Uterus (tissue), 2 donors: ENCODE measurements at regions not wholly inside any gene's neighbourhood (a gene's known extent, or its start where the extent isn't known, plus 50 kb on each side); places are given as distances from the start of the nearest gene placed in this dataset.

ENCODE experiments used
- POLR2A ChIP-seq, 2 donors: fragments of 450-650 bp; IDR thresholded peaks; one replicate each; pipeline ENCODE4 v1.6.1; 2016; ENCODE audit warnings: antibody characterized with exemption in 2 of 2, mild to moderate bottlenecking in 1 of 2, moderate library complexity in 1 of 2
- TF ChIP-seq, protein P1 (sequence below), 4 experiments: fragments of 200-600 bp in 2 of 4; fragments of 450-650 bp in 2 of 4; sonication (generic) in 2 of 4; IDR thresholded peaks; one replicate each; pipeline ENCODE4 v1.5.1; 2016 to 2019; ENCODE audit warnings: antibody characterized with exemption in 4 of 4, mild to moderate bottlenecking in 2 of 4, moderate library complexity in 1 of 4

DNA sequence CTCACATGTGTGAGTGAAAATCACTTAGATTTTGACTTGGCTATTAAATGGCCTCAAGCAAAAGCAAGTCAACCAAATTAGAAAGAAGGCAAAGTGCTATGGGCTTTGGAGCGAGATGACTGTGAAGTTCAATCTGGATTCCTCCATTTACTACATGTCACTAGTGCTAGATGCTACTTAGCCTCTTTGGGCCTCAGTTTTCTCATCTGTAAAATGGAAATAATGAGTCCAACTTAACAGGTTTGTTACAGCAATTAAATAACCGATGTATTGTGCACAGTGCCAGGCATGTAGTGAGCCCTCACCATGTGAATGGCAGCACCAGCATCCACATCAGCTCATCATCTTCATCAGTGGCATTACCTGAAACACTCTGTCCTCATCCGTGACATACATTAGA lies 376.3 kb downstream of the MTX2 start:
- TF ChIP-seq, protein P1, sequence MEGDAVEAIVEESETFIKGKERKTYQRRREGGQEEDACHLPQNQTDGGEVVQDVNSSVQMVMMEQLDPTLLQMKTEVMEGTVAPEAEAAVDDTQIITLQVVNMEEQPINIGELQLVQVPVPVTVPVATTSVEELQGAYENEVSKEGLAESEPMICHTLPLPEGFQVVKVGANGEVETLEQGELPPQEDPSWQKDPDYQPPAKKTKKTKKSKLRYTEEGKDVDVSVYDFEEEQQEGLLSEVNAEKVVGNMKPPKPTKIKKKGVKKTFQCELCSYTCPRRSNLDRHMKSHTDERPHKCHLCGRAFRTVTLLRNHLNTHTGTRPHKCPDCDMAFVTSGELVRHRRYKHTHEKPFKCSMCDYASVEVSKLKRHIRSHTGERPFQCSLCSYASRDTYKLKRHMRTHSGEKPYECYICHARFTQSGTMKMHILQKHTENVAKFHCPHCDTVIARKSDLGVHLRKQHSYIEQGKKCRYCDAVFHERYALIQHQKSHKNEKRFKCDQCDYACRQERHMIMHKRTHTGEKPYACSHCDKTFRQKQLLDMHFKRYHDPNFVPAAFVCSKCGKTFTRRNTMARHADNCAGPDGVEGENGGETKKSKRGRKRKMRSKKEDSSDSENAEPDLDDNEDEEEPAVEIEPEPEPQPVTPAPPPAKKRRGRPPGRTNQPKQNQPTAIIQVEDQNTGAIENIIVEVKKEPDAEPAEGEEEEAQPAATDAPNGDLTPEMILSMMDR (IDR thresholded peaks at IDR 0.05) = no peak
- TF ChIP-seq POLR2A (IDR thresholded peaks at IDR 0.05) = no peak
